ENCODE measurements at regions not wholly inside any gene's neighbourhood (a gene's known extent, or its start where the extent isn't known, plus 50 kb on each side); places are given as distances from the start of the nearest gene placed in this dataset.
"Not testable (repeated sequence)": the region's sequence is repeated elsewhere in the genome, so short reads cannot be mapped to it uniquely, and the experiment has no call there.

- Histone ChIP-seq H3K79me2 (ENCODE audit: insufficient read depth) (no peaks in the 10 kb centered on the region), H3K36me3 (ENCODE audit: low read depth) (no peaks in the 10 kb centered on the region), H3K4me2 (ENCODE audit: unreplicated experiment) (no peak overlapping the region), H3K4me3 (no peak overlapping the region), H3K9ac (no peak overlapping the region), H3F3A (ENCODE audit: insufficient read depth) (no peaks in the 10 kb centered on the region), H3K4me1 (ENCODE audit: insufficient read depth) (no peaks in the 10 kb centered on the region), H3K9me3 (ENCODE audit: low read depth) (no peaks in the 10 kb centered on the region), H4K20me1 (ENCODE audit: insufficient read depth) (no peaks in the 10 kb centered on the region), H3K9me2 (ENCODE audit: insufficient read depth) (no peaks in the 10 kb centered on the region), H2AFZ (no peak overlapping the region), H3K27me3 (replicated peaks; ENCODE audit: insufficient read depth) (peaks cover 27% of the 10 kb centered on the region; the same call in 1 of the 2 replicates), H3K27ac (no peak overlapping the region)
- DNase-seq: peak; percentile 3
- in situ Hi-C loops (cut with MboI): no loop called here
- WGBS, 2 experiments (ENCODE audit: low coverage in 1 of 2, low lambda C conversion rate in 2 of 2, missing lambda C conversion rate in 2 of 2): 60 to 68% methylated on average over 12 of the region's 12 CpGs
- TF ChIP-seq EZH2phosphoT487 (IDR thresholded peaks at IDR 0.05; ENCODE audit: insufficient read depth, low read depth) (no peak), EZH2 (IDR thresholded peaks at IDR 0.05; ENCODE audit: insufficient read depth, poor library complexity, severe bottlenecking) (no peak)
Measured at GRCh38 chr1:47533793-47534328, 96.0 kb downstream of the FOXD2 start.

- H2AFZ ChIP-seq: no peak overlapping the region
- no peak overlapping the region for H3K4me3 ChIP-seq
- in situ Hi-C loops (cut with MboI): no loop called here
- H3K9me3 ChIP-seq (ENCODE audit: low read depth): no peaks in the 10 kb centered on the region
- peaks cover 27% of the 10 kb centered on the region; the same call in 1 of the 2 replicates for H3K27me3 ChIP-seq (replicated peaks; ENCODE audit: insufficient read depth)
- no peaks in the 10 kb centered on the region for H4K20me1 ChIP-seq (ENCODE audit: insufficient read depth)
- no peak overlapping the region for H3K9ac ChIP-seq
- no peak overlapping the region for H3K27ac ChIP-seq
- H3K4me2 ChIP-seq (ENCODE audit: unreplicated experiment): no peak overlapping the region
- H3K36me3 ChIP-seq (ENCODE audit: low read depth): no peaks in the 10 kb centered on the region
- no peaks in the 10 kb centered on the region for H3K79me2 ChIP-seq (ENCODE audit: insufficient read depth)
- no peaks in the 10 kb centered on the region for H3F3A ChIP-seq (ENCODE audit: insufficient read depth)
- H3K4me1 ChIP-seq (ENCODE audit: insufficient read depth): no peaks in the 10 kb centered on the region
- TF ChIP-seq EZH2phosphoT487 (IDR thresholded peaks at IDR 0.05; ENCODE audit: insufficient read depth, low read depth): no peak
- no peaks in the 10 kb centered on the region for H3K9me2 ChIP-seq (ENCODE audit: insufficient read depth)
- WGBS, 2 experiments (ENCODE audit: low coverage in 1 of 2, low lambda C conversion rate in 2 of 2, missing lambda C conversion rate in 2 of 2): 38 to 55% methylated on average over 4 of the region's 4 CpGs
- peak; percentile 41 for DNase-seq
Measured at GRCh38 chr1:47534436-47534835, 96.6 kb downstream of the FOXD2 start.

- Histone ChIP-seq H2AFZ (no peak overlapping the region), H3K79me2 (ENCODE audit: insufficient read depth) (no peaks in the 10 kb centered on the region), H3K9me3 (ENCODE audit: low read depth) (no peaks in the 10 kb centered on the region), H3K9ac (no peak overlapping the region), H3K36me3 (ENCODE audit: low read depth) (no peaks in the 10 kb centered on the region), H3K27me3 (replicated peaks; ENCODE audit: insufficient read depth) (peaks cover 24% of the 10 kb centered on the region; the same call in 1 of the 2 replicates), H3F3A (ENCODE audit: insufficient read depth) (no peaks in the 10 kb centered on the region), H3K27ac (no peak overlapping the region), H3K4me1 (ENCODE audit: insufficient read depth) (no peaks in the 10 kb centered on the region), H3K4me2 (ENCODE audit: unreplicated experiment) (no peak overlapping the region), H3K4me3 (no peak overlapping the region), H4K20me1 (ENCODE audit: insufficient read depth) (no peaks in the 10 kb centered on the region), H3K9me2 (ENCODE audit: insufficient read depth) (no peaks in the 10 kb centered on the region)
- no peak for TF ChIP-seq EZH2phosphoT487 (IDR thresholded peaks at IDR 0.05; ENCODE audit: insufficient read depth, low read depth)
- TF ChIP-seq EZH2 (IDR thresholded peaks at IDR 0.05; ENCODE audit: insufficient read depth, poor library complexity, severe bottlenecking): no peak
- in situ Hi-C loops (cut with MboI): no loop called here
- no peak for DNase-seq
- WGBS, 2 experiments (ENCODE audit: low coverage in 1 of 2, low lambda C conversion rate in 2 of 2, missing lambda C conversion rate in 2 of 2): 51 to 59% methylated on average over 9 of the region's 9 CpGs
Measured at GRCh38 chr1:47536646-47537118, 98.8 kb downstream of the FOXD2 start.

DNA sequence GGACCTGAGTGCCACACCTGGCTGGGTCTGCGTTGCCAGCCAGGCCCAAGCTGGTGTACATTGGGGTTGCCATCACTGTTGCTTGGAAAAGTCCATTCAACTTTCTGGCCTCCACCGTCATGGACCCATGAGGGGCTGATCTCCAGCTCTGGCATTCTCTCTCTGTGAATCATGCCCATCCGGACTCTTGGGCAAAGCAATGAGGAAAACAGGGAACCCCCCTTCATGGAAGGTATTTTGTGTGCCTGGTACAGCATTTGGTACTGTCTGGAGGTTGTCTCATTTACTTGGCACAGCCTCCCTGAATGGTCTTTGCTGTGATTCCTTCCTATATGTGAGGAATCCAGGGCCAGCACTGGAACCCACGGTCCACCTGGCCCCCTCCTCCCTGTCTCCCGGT is 99.4 kb downstream of the FOXD2 start:
- Histone ChIP-seq H3K36me3 (ENCODE audit: low read depth) (no peaks in the 10 kb centered on the region), H3K27ac (no peak overlapping the region), H2AFZ (no peak overlapping the region), H3K9me2 (ENCODE audit: insufficient read depth) (no peaks in the 10 kb centered on the region), H3F3A (ENCODE audit: insufficient read depth) (no peaks in the 10 kb centered on the region), H3K9me3 (ENCODE audit: low read depth) (no peaks in the 10 kb centered on the region), H3K79me2 (ENCODE audit: insufficient read depth) (no peaks in the 10 kb centered on the region), H3K4me2 (ENCODE audit: unreplicated experiment) (no peak overlapping the region), H3K27me3 (replicated peaks; ENCODE audit: insufficient read depth) (peaks cover 19% of the 10 kb centered on the region; the same call in 1 of the 2 replicates), H3K4me3 (no peak overlapping the region), H3K9ac (no peak overlapping the region), H3K4me1 (ENCODE audit: insufficient read depth) (no peaks in the 10 kb centered on the region), H4K20me1 (ENCODE audit: insufficient read depth) (no peaks in the 10 kb centered on the region)
- 52 to 55% methylated on average over 5 of the region's 5 CpGs for WGBS, 2 experiments (ENCODE audit: low coverage in 1 of 2, low lambda C conversion rate in 2 of 2, missing lambda C conversion rate in 2 of 2)
- TF ChIP-seq EZH2phosphoT487 (IDR thresholded peaks at IDR 0.05; ENCODE audit: insufficient read depth, low read depth): no peak
- no peak for TF ChIP-seq EZH2 (IDR thresholded peaks at IDR 0.05; ENCODE audit: insufficient read depth, poor library complexity, severe bottlenecking)
- in situ Hi-C loops (cut with MboI): no loop called here
- DNase-seq: no peak

DNA sequence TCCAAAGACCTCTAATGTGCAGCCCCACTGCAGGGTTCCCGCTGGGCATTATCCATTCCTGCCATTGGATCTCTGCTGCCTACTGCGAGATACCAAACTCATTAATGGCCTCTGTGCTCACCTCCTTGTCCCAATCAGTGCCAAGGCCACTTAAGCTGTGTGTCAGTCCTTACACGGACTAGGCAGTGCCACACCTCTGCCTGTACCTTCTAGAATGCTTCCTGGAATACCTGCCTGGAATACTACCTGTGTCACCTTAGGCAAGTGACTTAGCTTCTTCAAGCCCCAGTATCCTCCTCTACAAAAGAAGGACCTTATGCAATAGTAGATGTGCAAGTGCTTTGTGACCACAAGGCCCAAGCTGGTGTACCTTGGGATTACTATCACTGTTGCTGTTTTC is 100.1 kb downstream of the FOXD2 start:
- no peak overlapping the region for H3K9ac ChIP-seq
- no peaks in the 10 kb centered on the region for H3K4me1 ChIP-seq (ENCODE audit: insufficient read depth)
- no peaks in the 10 kb centered on the region for H3K9me3 ChIP-seq (ENCODE audit: low read depth)
- no peak overlapping the region for H3K27ac ChIP-seq
- H3K4me3 ChIP-seq: no peak overlapping the region
- WGBS, 2 experiments (ENCODE audit: low coverage in 1 of 2, low lambda C conversion rate in 2 of 2, missing lambda C conversion rate in 2 of 2): 35 to 39% methylated on average over 3 of the region's 3 CpGs
- H3K36me3 ChIP-seq (ENCODE audit: low read depth): no peaks in the 10 kb centered on the region
- TF ChIP-seq EZH2 (IDR thresholded peaks at IDR 0.05; ENCODE audit: insufficient read depth, poor library complexity, severe bottlenecking) (no peak), EZH2phosphoT487 (IDR thresholded peaks at IDR 0.05; ENCODE audit: insufficient read depth, low read depth) (no peak)
- H3K9me2 ChIP-seq (ENCODE audit: insufficient read depth): no peaks in the 10 kb centered on the region
- H3K27me3 ChIP-seq (replicated peaks; ENCODE audit: insufficient read depth): peaks cover 12% of the 10 kb centered on the region; the same call in 1 of the 2 replicates
- no peaks in the 10 kb centered on the region for H3K79me2 ChIP-seq (ENCODE audit: insufficient read depth)
- H2AFZ ChIP-seq: no peak overlapping the region
- DNase-seq: no peak
- H3F3A ChIP-seq (ENCODE audit: insufficient read depth): no peaks in the 10 kb centered on the region
- H3K4me2 ChIP-seq (ENCODE audit: unreplicated experiment): no peak overlapping the region
- H4K20me1 ChIP-seq (ENCODE audit: insufficient read depth): no peaks in the 10 kb centered on the region
- in situ Hi-C loops (cut with MboI): no loop called here

DNA sequence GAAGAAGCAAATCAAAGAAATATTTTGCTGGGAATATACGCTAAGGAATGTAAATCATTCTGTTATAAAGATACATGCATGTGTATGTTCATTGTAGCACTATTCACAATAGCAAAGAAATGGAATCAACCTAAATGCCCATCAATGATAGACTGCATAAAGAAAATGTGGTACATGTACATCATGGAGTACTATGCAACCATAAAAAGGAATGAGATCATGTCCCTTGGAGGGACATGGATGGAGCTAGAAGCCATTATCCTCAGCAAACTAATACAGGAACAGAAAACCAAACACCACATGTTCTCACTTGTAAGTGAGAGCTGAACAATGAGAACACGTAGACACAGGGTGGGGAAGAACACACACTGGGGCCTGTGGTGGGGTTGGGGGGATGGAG is 100.7 kb downstream of the FOXD2 start:
- H4K20me1 ChIP-seq (ENCODE audit: insufficient read depth); in situ Hi-C loops (cut with MboI); H3K9ac ChIP-seq; H3K4me3 ChIP-seq; H3K79me2 ChIP-seq (ENCODE audit: insufficient read depth); H3K9me3 ChIP-seq (ENCODE audit: low read depth); H2AFZ ChIP-seq; DNase-seq; H3K9me2 ChIP-seq (ENCODE audit: insufficient read depth); H3K27ac ChIP-seq; H3K4me1 ChIP-seq (ENCODE audit: insufficient read depth); H3K4me2 ChIP-seq (ENCODE audit: unreplicated experiment); H3F3A ChIP-seq (ENCODE audit: insufficient read depth); H3K36me3 ChIP-seq (ENCODE audit: low read depth): not testable (repeated sequence)
- 82 to 83% methylated on average over 2 of the region's 2 CpGs for WGBS, 2 experiments (ENCODE audit: low coverage in 1 of 2, low lambda C conversion rate in 2 of 2, missing lambda C conversion rate in 2 of 2)
- H3K27me3 ChIP-seq (replicated peaks; ENCODE audit: insufficient read depth): peaks cover 12% of the 10 kb centered on the region; the same call in 1 of the 2 replicates

DNA sequence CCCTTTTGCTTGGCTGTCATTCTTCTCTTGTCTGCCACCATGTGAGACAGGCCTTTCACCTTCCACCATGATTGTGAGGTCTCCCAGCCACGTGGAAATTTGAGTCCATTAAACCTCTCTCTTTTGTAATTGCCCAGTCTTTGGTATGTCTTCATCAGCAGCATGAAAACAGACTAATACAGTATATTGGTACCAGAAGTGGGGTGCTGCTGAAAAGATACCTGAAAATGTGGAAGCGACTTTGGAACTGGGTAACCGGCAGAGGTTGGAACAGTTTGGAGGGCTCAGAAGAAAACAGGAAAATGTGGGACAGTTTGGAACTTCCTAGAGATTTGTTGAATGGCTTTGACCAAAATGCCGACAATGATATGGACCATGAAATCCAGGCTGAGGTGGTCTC is 103.9 kb downstream of the FOXD2 start:
- H3K27me3 ChIP-seq (replicated peaks; ENCODE audit: insufficient read depth); H3K4me1 ChIP-seq (ENCODE audit: insufficient read depth); H3K36me3 ChIP-seq (ENCODE audit: low read depth); H2AFZ ChIP-seq; H3K27ac ChIP-seq; H3K79me2 ChIP-seq (ENCODE audit: insufficient read depth); H4K20me1 ChIP-seq (ENCODE audit: insufficient read depth); H3K9me3 ChIP-seq (ENCODE audit: low read depth); H3F3A ChIP-seq (ENCODE audit: insufficient read depth); H3K4me3 ChIP-seq; in situ Hi-C loops (cut with MboI); H3K4me2 ChIP-seq (ENCODE audit: unreplicated experiment); DNase-seq; H3K9me2 ChIP-seq (ENCODE audit: insufficient read depth); H3K9ac ChIP-seq: not testable (repeated sequence)
- WGBS, 2 experiments (ENCODE audit: low coverage in 1 of 2, low lambda C conversion rate in 2 of 2, missing lambda C conversion rate in 2 of 2): 56 to 65% methylated on average over 4 of the region's 4 CpGs
